Liver (tissue), 8 donors: ENCODE measurements at regions not wholly inside any gene's neighbourhood (a gene's known extent, or its start where the extent isn't known, plus 50 kb on each side); places are given as distances from the start of the nearest gene placed in this dataset.

ENCODE experiments used
- DNase-seq: peaks from one replicate; pipeline ENCODE4 v3.0.0-alpha.2; 2017; ENCODE audit warnings: low spot score
- H3K27ac ChIP-seq, 2 donors: one replicate each; pipeline ENCODE4 v1.7.0; 2013; ENCODE audit warnings: inconsistent platforms in 2 of 2, low read length in 2 of 2, control low read depth in 1 of 2, low read depth in 1 of 2, mild to moderate bottlenecking in 1 of 2
- H3K27me3 ChIP-seq, 4 donors: one replicate each; pipeline versions ENCODE4 v1.6.1 to v1.7.0; 2013; ENCODE audit warnings: low read length in 3 of 4, inconsistent platforms in 1 of 4, mild to moderate bottlenecking in 1 of 4, moderate library complexity in 1 of 4; ENCODE audit not compliant: control insufficient read depth in 4 of 4, insufficient read depth in 4 of 4
- H3K36me3 ChIP-seq, 4 donors: one replicate each; pipeline versions ENCODE4 v1.6.1 to v1.7.0; 2013; ENCODE audit warnings: low read length in 3 of 4, mild to moderate bottlenecking in 3 of 4, low read depth in 1 of 4, moderate library complexity in 1 of 4; ENCODE audit not compliant: control insufficient read depth in 4 of 4, insufficient read depth in 3 of 4
- H3K4me1 ChIP-seq, 4 donors: one replicate each; pipeline versions ENCODE4 v1.6.1 to v1.7.0; 2013; ENCODE audit warnings: low read length in 3 of 4, mild to moderate bottlenecking in 3 of 4, moderate library complexity in 1 of 4; ENCODE audit not compliant: control insufficient read depth in 4 of 4, insufficient read depth in 4 of 4
- H3K4me3 ChIP-seq, 3 donors: one replicate each; pipeline versions ENCODE4 v1.6.1 to v1.7.0; 2013; ENCODE audit warnings: low read length in 3 of 3, control low read depth in 1 of 3, low read depth in 1 of 3, mild to moderate bottlenecking in 1 of 3
- H3K9ac ChIP-seq, 2 donors: one replicate each; pipeline ENCODE4 v1.7.0; 2013; ENCODE audit warnings: low read length in 2 of 2, mild to moderate bottlenecking in 2 of 2, moderate library complexity in 2 of 2, control low read depth in 1 of 2, low read depth in 1 of 2
- H3K9me3 ChIP-seq, 4 donors: one replicate each; pipeline versions ENCODE4 v1.6.1 to v1.7.0; 2013; ENCODE audit warnings: low read length in 3 of 4; ENCODE audit not compliant: control insufficient read depth in 4 of 4
- ATF3 ChIP-seq: IDR thresholded peaks from 2 replicates; pipeline ENCODE4 v1.6.1; 2016; ENCODE audit warnings: antibody characterized with exemption
- CTCF ChIP-seq: fragments of 150-350 bp; IDR thresholded peaks from 2 replicates; pipeline ENCODE4 v1.5.1; 2017; ENCODE audit warnings: improper control_type of control experiment, low read depth, low read length; ENCODE audit not compliant: missing input control
- EGR1 ChIP-seq, 2 donors: IDR thresholded peaks; 2 replicates each; pipeline ENCODE4 v1.6.1; 2016 to 2018; ENCODE audit warnings: antibody characterized with exemption in 2 of 2, low read depth in 2 of 2
- FOXA1 ChIP-seq: IDR thresholded peaks from 2 replicates; pipeline ENCODE4 v1.6.1; 2016; ENCODE audit warnings: antibody characterized with exemption
- FOXA2 ChIP-seq: IDR thresholded peaks from 2 replicates; pipeline ENCODE4 v1.6.1; 2016; ENCODE audit warnings: antibody characterized with exemption
- GABPA ChIP-seq, 2 donors: IDR thresholded peaks in 1 of 2; conservative IDR thresholded peaks in 1 of 2; 2 replicates each; pipeline ENCODE4 v1.6.1; 2016; ENCODE audit warnings: antibody characterized with exemption in 2 of 2, mild to moderate bottlenecking in 1 of 2, moderate library complexity in 1 of 2
- HNF4A ChIP-seq, 2 donors: conservative IDR thresholded peaks; 2 replicates each; pipeline ENCODE4 v1.6.1; 2016; ENCODE audit warnings: antibody characterized with exemption in 2 of 2, mild to moderate bottlenecking in 2 of 2
- HNF4G ChIP-seq: IDR thresholded peaks from 2 replicates; pipeline ENCODE4 v1.6.1; 2016; ENCODE audit warnings: antibody characterized with exemption
- JUND ChIP-seq, 2 donors: IDR thresholded peaks; 2 replicates each; pipeline ENCODE4 v1.6.1; 2016; ENCODE audit warnings: antibody characterized with exemption in 2 of 2
- MAX ChIP-seq: IDR thresholded peaks from 2 replicates; pipeline ENCODE4 v1.6.1; 2016; ENCODE audit warnings: antibody characterized with exemption
- NR2F2 ChIP-seq: IDR thresholded peaks from 2 replicates; pipeline ENCODE4 v1.6.1; 2016; ENCODE audit warnings: antibody characterized with exemption
- RAD21 ChIP-seq, 2 donors: IDR thresholded peaks; 2 replicates each; pipeline ENCODE4 v1.6.1; 2016; ENCODE audit warnings: antibody characterized with exemption in 2 of 2, mild to moderate bottlenecking in 2 of 2
- RXRA ChIP-seq, 2 donors: IDR thresholded peaks; 2 replicates each; pipeline ENCODE4 v1.6.1; 2017 to 2018; ENCODE audit warnings: antibody characterized with exemption in 2 of 2, mild to moderate bottlenecking in 1 of 2
- SP1 ChIP-seq: IDR thresholded peaks from 2 replicates; pipeline ENCODE4 v1.6.1; 2018; ENCODE audit warnings: antibody characterized with exemption, mild to moderate bottlenecking
- TAF1 ChIP-seq: conservative IDR thresholded peaks from 2 replicates; pipeline ENCODE4 v1.6.1; 2016; ENCODE audit warnings: antibody characterized with exemption, mild to moderate bottlenecking
- YY1 ChIP-seq: IDR thresholded peaks from 2 replicates; pipeline ENCODE4 v1.6.1; 2016; ENCODE audit warnings: antibody characterized with exemption, mild to moderate bottlenecking
- ZBTB33 ChIP-seq: IDR thresholded peaks from 2 replicates; pipeline ENCODE4 v1.6.1; 2016; ENCODE audit warnings: antibody characterized with exemption
- WGBS: extraction: QIAGEN DNeasy Blood & Tissue Kit; methylation state at CpG from one replicate; pipeline ENCODE4 v1.1.7; 2013; 5-methylcytosine and 5-hydroxymethylcytosine counted together
- donor health status: healthy.
- donor health status: healthy.
- donor health status: healthy.
- donor health status: healthy.
- donor health status: healthy.

- TF ChIP-seq CTCF (no peak), FOXA1 (no peak), RAD21 (IDR thresholded peaks at IDR 0.05) (no peak)
- Histone ChIP-seq H3K27ac (no peak overlapping the region), H3K27me3 (no peaks in the 10 kb centered on the region), H3K4me1 (no peaks in the 10 kb centered on the region), H3K36me3 (no peaks in the 10 kb centered on the region), H3K9me3 (no peaks in the 10 kb centered on the region), H3K9ac (no peak overlapping the region), H3K4me3 (no peak overlapping the region)
- no peak for DNase-seq
These were observed 1489.8 kb downstream of the STIM2 start for GRCh38 chr4:28350485-28350884.

GRCh38 chr4:28351102-28351501 is 1490.5 kb downstream of the STIM2 start:
- no peak overlapping the region for H3K27ac ChIP-seq
- no peak overlapping the region for H3K9ac ChIP-seq
- H3K4me1 ChIP-seq, result no peaks in the 10 kb centered on the region
- 1% methylated on average over 1 of the region's 1 CpG for WGBS
- no peaks in the 10 kb centered on the region for H3K27me3 ChIP-seq
- DNase-seq, result no peak
- H3K4me3 ChIP-seq, result no peak overlapping the region
- H3K9me3 ChIP-seq, result no peaks in the 10 kb centered on the region
- H3K36me3 ChIP-seq, result no peaks in the 10 kb centered on the region
- TF ChIP-seq HNF4G, result no peak

- Histone ChIP-seq H3K36me3 (no peaks in the 10 kb centered on the region), H3K27me3 (no peaks in the 10 kb centered on the region), H3K4me3 (no peak overlapping the region), H3K4me1 (no peaks in the 10 kb centered on the region), H3K9ac (no peak overlapping the region), H3K27ac (no peak overlapping the region), H3K9me3 (no peaks in the 10 kb centered on the region)
- WGBS, result 91% methylated on average over 4 of the region's 4 CpGs
- TF ChIP-seq NR2F2 (no peak), YY1 (no peak), HNF4G (no peak), HNF4A (conservative IDR thresholded peaks at IDR 0.05) (no peak), ATF3 (no peak), EGR1 (IDR thresholded peaks at IDR 0.05; ENCODE audit: low read depth in 2 of 2) (no peak), GABPA (IDR thresholded peaks at IDR 0.05 in 1 of 2, conservative IDR thresholded peaks at IDR 0.05 in 1 of 2) (no peak)
- DNase-seq, result no peak
These were observed 1491.2 kb downstream of the STIM2 start for GRCh38 chr4:28351826-28352225.

GRCh38 chr4:28354880-28355656 is 1494.4 kb downstream of the STIM2 start:
- Histone ChIP-seq H3K27ac (no peak overlapping the region), H3K4me1 (peaks cover 0 to 6% (median 0%) of the 10 kb centered on the region in 4 donors), H3K9ac (no peak overlapping the region), H3K27me3 (no peaks in the 10 kb centered on the region), H3K9me3 (no peaks in the 10 kb centered on the region), H3K4me3 (no peak overlapping the region), H3K36me3 (no peaks in the 10 kb centered on the region)
- DNase-seq, result no peak
- 65% methylated on average over 1 of the region's 1 CpG for WGBS
- TF ChIP-seq CTCF, result no peak
- no peak for TF ChIP-seq ATF3
- TF ChIP-seq HNF4G, result no peak
- no peak for TF ChIP-seq HNF4A (conservative IDR thresholded peaks at IDR 0.05)
- no peak for TF ChIP-seq TAF1
- TF ChIP-seq ZBTB33, result no peak
- no peak for TF ChIP-seq MAX
- no peak for TF ChIP-seq FOXA1
- TF ChIP-seq FOXA2, result no peak
- no peak for TF ChIP-seq SP1
- TF ChIP-seq GABPA (IDR thresholded peaks at IDR 0.05 in 1 of 2, conservative IDR thresholded peaks at IDR 0.05 in 1 of 2), result no peak
- no peak for TF ChIP-seq RXRA (IDR thresholded peaks at IDR 0.05)
- no peak for TF ChIP-seq JUND (IDR thresholded peaks at IDR 0.05)
